ENCODE measurements at regions not wholly inside any gene's neighbourhood (a gene's known extent, or its start where the extent isn't known, plus 50 kb on each side); places are given as distances from the start of the nearest gene placed in this dataset.

DNA sequence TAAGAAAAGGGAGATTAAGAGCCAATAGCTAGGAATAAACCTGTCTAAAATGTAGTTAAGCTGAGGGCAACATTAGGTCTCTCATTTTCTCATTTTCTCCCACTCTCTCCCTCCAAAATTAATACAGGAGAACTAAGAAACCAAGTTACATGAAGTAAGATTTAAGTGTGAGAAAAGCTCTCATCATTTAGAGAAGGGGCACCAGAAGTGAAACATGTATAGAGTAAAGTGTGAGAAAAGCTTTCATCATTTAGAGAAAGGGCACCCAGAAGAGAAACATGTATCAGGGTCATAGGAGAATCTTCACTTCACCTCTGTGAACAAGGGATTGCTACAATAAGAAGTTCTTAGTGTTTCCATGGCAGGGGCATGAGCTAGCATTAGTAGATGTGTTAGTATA lies 132.4 kb upstream of the CNTN1 start:
- no peak for DNase-seq

DNA sequence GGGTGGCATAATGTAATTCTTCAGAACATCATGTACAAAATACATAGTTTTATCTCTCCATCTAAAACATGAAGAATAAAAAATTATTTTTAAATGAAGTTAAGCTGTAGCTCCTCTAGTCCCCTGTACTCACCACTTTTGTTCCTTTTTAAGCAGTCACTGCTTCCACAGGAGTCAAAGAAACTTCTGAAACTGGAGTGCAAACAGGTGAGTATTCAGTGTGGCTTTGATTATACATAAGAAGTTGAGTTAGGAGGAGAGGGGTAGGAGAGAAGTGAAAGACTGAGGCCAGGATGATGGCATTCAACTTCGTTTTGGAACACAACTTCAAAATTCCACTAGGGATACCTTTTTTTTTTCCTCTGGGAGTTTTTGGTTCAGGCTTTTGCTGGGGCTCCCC lies 131.4 kb upstream of the CNTN1 start:
- DNase-seq, result no peak

DNA sequence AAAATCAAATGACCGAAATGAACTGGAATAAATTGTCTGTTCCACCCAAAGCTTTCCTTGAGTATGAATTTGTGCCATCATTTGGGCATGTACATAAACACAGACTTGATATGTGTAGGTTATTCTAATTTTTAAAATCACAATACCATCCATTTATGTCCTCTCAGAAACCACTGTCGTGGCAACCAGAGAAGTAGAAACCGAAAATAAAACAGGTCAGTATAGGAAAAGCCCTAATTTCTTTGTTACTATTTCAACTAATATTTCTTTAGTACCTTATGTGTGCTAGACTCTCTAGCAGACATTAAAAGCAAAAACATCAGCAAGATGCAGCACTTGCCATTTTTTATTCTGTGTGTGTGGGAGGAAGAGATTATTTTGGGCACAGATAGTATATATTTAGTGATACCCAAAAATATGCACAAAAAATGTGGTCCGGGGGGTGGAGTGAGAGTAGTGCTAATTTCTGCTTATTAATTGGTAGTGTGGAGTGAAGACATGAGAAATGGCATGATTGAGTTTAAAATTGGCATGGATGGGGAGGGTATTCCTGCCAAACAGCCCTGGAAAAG lies 130.8 kb upstream of the CNTN1 start:
- no peak for DNase-seq

DNA sequence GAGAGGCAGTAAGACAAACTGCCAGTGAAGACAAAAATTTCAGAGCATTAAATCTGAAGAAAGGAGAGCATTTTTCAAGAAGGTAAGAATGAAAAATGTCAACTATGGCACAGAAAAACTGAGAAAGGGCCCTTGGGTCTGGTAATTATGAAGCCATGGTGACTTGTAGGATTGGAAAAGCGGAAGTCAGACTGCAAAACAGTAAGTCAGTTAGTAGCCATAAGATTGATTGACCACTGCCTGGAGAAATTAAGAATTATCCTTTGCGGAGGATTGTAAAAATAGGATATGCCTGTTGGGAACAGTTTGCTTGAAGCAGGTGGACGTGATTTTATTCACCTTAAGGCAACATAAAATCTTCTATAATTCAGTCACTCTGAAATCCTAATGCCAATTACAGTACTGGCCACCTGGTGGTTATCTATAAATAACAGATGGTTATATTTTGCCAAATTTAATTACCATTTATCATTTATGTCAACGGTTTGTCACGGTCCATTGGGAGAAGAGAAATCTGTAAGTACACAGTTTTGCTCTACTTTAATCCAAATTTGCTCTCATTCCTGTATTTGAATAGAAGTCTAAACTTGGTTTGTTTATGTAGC lies 127.1 kb upstream of the CNTN1 start:
- no peak for DNase-seq

DNA sequence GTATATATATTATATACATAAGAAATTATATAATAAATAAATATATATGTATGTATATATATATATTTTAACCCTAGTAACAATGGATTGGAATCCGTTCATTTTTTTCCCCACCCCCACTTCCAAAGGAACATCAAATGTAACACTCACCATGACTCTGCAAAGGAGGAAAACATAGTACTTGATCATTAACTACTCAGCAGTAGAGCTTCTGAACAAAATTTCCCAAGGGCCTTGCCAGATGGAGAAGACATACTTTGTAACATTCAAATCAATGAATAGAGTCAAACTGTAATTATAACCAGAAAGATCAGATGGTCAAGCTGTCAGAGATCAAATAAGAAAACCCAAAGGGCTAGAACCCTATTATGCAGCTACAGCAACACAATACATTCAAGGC lies 126.0 kb upstream of the CNTN1 start:
- DNase-seq, result no peak

DNA sequence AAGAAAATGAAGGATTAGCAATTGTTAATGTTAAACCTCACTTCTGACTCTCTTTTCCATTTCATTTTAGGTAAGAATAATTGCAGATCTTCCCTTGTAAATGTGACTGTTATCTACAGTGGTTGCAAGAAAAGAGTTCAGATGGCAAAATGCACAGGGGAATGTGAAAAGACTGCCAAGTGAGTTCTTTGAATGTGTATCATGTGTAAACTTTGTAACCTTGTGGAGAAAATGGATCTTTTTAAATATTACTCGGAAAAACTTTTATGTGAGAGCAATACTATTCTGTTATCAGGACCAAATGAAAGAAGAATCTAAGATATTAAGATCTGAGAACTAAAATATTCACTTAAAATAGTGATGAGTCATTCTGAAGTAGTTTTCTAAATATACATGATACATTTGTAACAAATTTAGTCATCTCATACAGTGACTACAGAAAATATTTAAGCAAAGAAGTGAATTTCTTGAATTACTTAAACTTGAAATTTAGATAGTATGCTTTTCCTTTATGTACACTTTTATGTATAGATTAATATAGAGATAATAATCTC lies 122.5 kb upstream of the CNTN1 start:
- no peak for DNase-seq

DNA sequence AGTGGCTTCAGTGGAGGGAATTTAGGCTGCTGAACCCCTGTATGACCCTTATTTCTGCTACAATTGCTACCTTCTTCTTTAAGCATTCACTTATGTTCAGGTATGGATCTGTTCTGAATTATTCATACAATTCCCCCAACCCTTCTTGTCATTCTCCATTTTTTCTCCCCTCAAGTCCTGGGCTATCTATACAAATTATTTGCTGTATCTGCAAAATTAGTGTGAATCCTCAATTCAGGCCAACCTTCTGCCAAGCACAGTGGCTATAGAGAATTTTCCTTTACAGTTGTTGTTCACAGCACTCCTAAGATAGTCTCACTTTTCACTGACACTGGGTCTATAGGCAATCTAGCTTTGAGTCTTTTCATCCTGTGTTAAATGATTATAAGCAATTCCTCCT lies 119.2 kb upstream of the CNTN1 start:
- no peak for DNase-seq

DNA sequence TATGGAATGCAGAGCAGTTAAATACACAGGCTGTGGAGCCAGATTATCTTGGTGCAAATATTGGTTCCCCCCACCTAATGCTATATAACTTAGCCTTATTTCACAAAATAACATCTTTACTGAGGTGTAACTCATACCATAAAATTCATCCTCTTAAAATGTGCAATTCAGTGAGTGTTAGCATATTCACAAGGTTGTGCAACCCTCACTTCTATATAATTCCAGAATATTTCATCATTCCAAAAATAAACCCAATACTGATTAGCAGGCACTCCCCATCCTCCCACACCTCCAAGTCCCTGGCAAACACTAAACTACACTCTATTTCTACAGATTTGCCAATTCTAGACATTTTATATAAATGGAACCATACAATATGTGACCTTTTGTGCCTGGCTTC lies 116.3 kb upstream of the CNTN1 start:
- DNase-seq, result no peak

DNA sequence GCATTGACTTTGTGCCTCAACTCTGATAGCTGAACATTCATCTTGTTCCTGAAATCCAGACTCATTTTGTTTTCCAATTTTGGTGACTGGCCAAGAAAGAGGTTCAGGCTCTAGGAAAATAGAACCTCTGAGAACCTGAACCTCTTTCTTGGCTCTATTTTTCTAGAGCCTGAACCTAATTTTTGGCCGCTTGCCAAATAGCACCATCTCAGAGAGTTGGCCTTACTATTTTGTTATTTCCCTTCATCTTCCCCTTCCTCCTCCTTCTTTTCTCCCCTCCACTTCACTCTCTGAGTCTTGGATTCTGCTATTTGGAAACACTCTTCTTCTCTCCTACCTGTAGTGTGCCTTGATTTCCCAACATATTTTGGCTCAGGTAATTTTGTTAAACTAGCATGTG lies 114.4 kb upstream of the CNTN1 start:
- DNase-seq, result no peak

DNA sequence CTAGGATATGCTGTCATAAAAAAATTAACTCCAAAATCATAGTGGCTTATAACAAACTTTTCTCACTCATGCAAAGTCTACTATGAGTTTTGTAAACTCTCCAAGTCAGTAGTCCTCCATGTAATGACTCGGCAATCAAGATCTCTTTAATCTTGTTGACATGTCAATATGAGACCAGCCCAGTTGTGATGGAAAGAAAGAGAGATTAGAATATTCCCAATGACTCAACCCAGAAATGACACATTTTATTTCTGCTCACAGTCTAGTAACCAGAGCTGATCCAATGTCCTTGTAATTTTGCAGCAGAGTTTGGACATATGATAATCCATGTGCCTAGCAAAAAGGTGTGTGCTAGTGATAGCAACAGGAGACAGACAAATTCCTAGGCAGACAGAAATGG lies 112.6 kb upstream of the CNTN1 start:
- no peak for DNase-seq

DNA sequence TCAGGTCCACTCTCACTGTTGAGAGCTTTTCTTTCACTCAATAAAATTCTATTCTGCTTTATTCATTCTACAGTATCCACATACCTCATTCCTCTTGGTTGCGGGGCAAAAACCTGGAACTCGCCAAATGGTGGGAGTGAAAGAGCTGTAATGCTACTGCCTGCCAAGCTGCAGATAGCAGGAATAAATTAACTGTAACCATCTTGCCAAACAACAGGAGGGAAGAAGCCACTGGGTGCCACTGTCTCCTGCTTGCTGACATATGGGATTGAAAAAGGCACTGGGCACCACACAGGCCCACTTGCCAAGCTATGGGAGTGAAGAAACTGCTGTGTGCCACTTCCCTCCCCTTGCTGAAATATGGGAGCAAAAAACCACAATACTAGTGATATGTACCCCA lies 111.9 kb upstream of the CNTN1 start:
- DNase-seq, result no peak

DNA sequence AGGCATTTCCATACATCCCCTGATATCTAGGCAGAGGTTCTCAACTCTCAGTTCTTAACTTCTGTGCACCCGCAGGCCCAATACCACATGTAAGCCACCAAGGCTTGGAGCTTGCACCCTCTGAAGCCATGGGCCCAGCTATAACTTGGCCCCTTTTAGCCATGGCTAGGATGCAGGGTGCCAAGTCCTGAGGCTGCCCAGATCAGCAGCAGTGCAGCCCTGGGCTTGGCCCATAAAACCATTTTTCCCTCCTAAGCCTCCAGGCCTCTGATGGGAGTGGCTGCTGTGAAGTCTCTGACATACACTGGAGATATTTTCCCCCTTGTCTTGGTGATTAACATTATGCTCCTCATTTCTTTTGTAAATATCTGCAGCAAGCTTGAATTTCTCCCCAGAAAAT lies 110.3 kb upstream of the CNTN1 start:
- DNase-seq, result no peak

DNA sequence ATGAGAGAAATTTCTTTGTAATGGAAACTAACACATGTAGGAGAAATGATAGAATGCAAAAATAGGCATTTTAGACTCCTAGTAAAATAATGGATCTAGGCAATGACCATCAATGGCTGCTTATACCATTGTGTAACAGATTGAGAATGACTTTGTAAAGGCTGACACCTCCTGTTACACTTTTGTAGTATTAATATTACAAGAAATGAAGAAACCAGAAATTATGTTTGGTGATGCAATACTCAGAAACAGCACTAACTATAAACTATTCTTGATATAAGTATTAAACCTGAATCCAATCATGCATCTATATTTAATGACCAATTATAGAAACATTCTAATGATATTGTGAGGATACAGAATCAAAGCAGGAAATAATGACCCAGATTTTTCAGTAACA lies 108.5 kb upstream of the CNTN1 start:
- DNase-seq, result no peak

DNA sequence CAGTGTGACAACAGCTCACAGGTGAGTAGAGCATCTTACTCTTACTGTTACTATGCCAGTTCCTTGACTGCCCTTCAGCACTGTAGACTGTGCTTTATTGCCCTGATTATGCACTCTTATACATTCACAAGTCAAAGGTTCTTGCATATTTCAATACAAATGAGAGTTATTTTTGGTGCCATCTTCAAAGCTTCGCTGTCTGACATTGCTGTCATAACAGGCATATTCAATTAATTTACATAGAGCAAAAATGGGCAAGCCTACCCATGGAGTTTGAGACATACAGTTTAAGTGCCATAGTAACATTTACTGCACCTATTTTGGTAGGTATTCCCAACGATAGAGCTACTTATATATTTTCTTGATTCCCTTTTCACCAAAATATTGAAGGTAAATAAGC lies 107.5 kb upstream of the CNTN1 start:
- DNase-seq, result no peak

DNA sequence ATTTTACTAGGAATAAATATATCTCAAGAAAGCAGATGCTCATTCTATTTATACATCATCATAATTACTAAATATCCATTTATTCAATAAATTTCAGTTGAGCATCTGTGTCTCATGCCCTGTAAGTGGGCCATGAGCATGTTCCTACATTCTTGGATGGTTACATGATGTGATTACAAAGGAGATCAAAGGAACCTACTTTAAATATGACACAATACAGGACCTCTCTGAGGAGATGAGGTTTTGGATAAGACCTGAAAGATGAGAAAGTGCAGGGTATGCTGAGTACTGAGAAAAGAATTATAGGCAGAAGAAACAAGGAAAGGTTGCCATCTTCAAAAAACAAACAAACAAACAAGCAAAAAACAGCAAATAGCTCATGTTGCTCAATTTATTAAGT lies 105.4 kb upstream of the CNTN1 start:
- no peak for DNase-seq

DNA sequence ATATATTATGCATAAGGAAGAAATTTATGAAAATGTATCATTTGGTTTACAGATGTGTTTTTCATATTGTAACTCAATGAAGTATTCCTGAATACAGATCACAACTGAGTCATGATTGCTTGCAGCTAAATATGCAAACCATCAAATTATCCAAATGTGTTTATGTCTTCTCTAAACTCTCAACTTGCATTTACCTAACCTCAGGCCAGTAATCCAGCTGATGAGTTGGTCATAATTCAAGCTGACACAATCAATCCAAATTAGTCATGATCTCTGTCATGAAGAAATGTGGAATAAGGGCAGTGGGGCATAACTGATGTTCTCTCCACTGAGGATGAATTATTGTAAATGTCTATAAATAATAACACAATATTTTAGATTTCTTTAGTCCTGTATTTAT lies 104.8 kb upstream of the CNTN1 start:
- DNase-seq, result no peak

DNA sequence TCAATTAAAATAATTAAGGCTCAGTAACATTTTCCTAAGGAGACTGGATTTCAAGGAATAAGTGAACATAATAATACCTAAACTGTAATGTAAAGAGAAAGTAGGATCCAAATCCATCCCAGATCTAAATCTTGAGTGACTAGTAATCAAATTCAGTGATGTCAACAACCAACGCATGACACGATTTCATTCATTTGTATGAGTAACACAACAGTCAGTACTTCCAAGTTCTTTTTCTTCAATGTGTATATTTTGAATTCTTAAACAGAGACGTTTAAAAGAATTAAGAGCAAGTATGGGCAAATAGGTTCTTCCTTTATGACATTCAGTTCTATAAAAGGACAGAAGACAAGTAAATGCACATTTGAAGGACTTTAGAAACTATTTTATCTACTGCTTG lies 104.3 kb upstream of the CNTN1 start:
- no peak for DNase-seq

DNA sequence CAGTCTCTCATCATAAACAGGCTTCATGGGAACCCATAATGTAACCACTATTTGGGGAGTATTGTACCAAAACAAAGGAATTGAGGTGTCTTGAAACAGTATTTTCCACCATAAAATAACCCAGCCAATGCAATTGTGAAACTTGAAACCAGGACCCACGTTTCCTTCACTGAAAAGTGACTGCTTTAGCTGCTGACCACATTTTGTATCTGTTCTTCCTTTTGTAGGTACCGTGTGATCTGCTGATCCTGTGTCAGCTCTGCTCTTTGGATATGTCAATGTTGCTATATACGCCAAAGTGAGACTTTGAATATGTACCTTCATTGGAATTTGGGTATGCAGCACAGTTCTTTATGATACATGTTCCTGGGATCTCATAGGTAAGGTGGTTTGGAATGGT lies 95.1 kb upstream of the CNTN1 start:
- DNase-seq, result no peak

DNA sequence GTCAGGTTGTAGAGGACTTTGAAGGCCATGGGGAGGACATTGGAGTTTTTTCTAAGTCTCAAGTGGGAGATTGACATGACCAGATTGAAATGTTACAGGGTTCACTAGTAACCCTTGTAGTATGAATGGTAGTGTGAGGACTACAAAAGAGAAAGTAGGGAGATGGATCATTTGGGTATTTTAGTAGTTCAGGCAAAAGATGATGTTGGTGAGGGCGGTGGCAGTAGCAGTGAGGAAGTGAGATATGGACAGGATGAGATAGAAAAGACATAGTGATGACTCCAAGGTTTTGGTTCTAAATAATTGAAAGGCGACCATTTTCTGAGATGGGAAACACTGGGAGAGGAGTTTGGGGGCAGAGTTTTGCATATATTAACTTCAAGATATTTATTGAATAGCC lies 94.2 kb upstream of the CNTN1 start:
- no peak for DNase-seq

DNA sequence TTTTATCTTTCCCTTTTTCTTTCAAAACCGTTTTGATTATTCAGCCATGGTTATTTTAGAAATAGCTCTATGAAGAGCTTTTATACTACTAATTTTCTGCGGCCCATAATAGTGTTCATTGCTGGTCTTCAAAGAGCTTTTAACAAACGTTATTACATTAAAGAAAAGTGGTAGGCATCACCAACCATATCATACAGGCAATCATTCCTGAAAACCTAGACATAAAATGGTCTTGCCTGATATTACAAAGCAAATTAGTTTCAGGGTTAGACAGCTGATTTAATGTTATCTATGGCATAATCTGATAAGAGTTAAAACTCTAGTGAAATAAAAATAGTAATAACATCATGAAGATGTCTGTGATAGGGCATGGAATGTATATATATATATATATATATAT lies 89.7 kb upstream of the CNTN1 start:
- DNase-seq, result no peak

DNA sequence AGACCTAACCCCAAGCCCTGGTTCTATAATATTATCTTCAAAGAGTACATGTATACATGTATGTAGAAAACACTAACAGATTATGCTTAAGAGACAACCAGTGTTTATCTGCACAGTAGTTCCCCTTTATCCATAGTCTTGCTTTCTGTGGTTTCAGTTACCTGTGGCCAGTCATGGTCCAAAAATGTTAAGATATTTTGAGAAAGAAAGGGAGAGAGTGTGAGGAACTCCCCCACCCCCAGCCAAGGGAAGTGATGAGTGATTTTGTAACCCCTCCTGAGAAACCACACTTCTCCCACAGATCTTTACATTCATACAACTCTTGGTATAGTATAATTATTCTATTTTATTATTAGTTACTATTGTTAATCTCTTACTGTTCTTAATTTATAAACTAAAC lies 77.3 kb upstream of the CNTN1 start:
- DNase-seq, result no peak

DNA sequence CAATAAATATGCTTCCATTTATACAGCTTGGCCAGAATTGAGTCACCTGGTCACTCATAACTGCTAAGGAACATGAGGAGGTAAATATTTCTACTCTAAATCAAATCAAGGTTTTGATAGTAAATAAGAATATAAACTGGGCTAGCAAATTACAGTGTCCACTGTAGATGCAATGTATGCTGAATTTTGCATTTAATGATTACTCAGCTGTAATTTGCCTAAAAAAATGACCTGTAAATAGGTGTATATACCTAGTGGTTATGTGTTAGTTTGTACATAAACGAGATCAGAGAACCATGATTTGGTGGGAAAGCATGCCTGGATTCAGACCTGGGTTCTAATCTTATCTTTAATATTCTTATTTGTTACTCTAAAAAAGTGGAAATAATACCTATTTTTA lies 76.6 kb upstream of the CNTN1 start:
- DNase-seq, result no peak

DNA sequence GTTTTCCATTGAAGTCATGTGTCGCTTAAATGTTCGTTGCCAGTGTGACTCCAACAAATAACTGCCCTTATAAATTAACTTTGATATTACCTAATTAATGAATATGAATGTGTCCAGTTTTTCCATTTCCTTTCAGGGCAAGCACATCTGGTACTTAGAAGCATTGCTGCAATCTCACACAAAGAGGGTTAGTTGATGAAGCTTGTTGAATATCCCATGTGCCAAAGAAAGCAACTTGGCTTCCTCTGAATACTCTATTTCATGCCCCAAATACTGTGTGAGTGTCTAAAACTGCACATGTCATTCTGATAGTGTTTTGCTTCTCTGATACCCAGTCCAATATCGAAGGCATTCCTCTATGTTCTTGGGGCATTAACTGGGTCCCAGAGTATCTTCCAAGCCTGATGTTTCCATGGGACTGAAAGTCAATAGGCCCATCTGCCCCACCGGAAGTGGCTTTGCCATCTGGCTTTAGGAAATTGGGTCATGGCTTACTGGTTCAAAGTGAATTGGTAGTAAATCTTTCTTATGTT lies 75.8 kb upstream of the CNTN1 start:
- no peak for DNase-seq

DNA sequence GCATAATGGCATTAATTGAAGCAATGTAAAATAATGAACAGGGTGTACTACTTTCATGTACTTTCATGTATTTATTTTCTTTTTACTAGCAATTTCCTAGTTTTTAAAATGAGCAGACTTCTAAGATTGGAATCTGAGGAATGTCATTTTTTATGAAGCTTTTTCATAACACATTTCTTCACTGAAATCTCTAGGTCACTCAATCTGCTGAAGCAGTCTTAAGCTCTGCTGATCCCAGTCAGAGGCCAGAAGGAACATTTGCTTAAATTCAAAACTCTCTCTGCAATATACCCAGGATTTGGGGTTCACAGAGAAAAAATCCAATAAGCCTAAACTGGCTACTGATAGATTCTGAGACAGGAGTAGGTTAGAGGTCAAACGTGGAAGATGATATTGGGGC lies 73.6 kb upstream of the CNTN1 start:
- no peak for DNase-seq

DNA sequence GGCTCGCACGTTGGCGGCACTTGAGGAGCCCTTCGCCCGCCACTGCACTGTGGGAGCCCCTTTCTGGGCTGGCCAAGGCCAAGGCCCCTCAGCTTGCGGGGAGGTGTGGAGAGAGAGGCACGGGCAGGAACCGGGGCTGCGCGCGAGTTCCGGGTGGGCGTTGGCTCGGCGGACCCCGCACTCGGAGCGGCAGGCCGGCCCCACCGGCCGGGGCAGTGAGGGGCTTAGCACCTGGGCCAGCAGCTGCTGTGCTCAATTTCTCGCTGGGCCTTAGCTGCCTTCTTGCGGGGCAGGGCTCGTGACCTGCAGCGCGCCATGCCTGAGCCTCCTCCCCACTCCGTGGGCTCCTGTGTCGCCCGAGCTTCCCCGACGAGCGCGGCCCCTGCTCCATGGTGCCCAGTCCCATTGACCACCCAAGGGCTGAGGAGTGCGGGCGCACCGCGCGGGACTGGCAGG lies 71.6 kb upstream of the CNTN1 start:
- no peak for DNase-seq

Data from CD4-positive, alpha-beta T cell treated with Interleukin-6 for 4 hours (primary cell).